GM21723 (cell line): ENCODE measurements at regions not wholly inside any gene's neighbourhood (a gene's known extent, or its start where the extent isn't known, plus 50 kb on each side); places are given as distances from the start of the nearest gene placed in this dataset.

Source experiments
- ATAC-seq: cut with Tn5 transposase; IDR thresholded peaks from one replicate; pipeline ENCODE4 v1.9.1; 2021; ENCODE audit warnings: mild to moderate bottlenecking, moderate library complexity; ENCODE audit not compliant: unreplicated experiment

DNA sequence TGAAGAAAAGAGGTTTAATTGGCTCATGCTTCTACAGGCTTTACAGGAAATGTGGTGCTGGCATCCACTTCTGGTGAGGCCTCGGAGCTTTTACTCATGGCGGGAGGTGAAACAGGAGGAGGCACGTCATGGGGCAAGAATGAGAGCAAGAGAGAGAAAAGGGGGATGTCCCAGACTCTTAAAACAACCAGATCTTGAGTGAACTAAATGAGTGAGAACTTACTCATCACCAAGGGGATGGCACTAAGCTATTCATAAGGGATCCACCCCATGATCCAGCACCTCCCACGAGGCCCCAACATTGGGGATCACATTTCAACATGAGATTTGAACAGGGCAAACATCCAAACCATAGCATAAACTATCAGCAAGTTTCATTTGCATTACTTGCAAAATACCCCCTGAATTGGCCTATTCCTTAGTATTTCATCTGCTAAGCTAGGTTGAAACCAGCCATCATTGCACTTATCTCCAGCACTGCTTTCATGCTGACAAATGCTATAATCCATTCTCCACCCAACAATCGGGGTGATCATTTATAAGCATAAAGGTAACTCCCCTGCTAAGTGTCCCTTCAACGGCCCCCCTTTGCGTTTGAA is 179.0 kb downstream of the NOC3L start:
- no peak for ATAC-seq

- no peak for ATAC-seq
Measured at GRCh38 chr10:94186722-94187121, 176.0 kb downstream of the NOC3L start.

- ATAC-seq, result no peak
Measured at GRCh38 chr10:94192333-94192732, 170.4 kb downstream of the NOC3L start.

GRCh38 chr10:94192974-94193373 is 169.8 kb downstream of the NOC3L start:
- ATAC-seq, result no peak

GRCh38 chr10:94193466-94193924 is 169.2 kb downstream of the NOC3L start:
- ATAC-seq, result no peak

- no peak for ATAC-seq
Measured at GRCh38 chr10:94194256-94194655, 168.5 kb downstream of the NOC3L start.

- ATAC-seq, result no peak
Measured at GRCh38 chr10:94197241-94197640, 165.5 kb downstream of the NOC3L start.

DNA sequence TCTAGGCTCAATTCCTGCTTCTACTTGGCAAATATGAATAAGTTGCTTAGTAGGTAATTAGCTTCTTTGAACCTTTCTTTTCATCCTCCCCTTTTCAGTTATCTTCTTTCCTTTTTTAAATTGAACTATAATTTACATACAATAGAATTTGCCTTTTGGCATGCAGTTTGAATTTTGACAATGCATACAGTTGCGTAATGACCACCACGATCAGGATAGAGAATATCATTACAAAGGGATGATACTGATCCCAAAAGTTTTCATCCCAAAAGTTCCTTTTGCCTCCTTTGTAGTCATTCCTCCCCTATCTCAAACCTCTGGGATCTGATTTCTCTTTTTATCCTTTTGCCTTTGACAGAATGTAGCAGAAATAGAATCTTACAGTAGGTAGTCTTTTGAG is 164.4 kb downstream of the NOC3L start:
- ATAC-seq, result no peak

DNA sequence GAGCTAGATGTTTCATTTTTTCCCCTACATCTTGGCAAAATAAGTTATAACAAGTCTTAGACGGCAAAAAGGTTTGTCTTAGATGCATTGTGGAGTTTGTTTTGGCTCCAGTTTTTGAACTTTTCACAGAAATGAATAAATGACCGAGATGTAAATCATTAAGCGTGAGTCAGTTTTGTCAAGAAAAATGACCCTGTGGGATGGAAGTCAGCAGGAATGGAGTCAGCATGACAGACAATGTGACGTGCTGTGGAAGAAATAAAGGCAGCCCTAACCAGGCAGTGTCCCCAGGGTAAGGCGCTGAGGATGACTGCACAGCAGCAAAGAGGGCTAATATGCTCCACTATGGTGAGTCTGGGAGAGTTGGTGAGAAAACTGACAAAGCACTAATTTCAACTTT is 163.2 kb downstream of the NOC3L start:
- no peak for ATAC-seq

DNA sequence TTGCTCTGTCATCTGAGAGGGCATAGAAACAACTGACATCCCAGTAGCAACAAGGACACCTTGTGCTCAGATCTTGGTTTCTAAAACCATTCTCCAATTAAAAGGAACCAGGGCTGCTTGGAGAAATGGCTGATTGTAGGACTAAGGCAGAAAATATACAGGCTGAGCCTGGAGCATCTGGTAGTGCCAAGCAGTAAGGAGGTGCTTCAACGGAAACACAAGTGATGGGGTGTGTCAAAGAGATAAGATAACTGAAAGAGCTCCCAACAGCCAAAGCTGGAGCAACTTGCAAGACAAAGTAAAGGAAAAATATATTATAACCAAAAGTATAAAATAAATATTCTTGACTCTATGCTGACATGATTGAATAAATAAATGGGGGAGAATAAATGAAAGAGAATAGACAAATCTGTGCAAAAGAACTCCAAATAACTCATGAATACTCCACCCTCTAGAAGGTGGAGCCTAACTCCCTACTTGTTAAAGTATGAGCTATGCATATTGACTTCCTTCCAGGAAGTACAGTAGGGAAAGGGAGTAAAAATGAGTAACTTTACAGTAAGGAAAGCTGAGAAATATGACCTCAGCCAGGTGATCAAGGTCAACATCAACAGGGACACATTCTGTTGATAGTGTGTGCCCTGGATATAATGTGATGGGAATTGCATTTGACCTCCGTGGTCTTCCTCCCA is 162.4 kb downstream of the NOC3L start:
- no peak for ATAC-seq

GRCh38 chr10:94205396-94205831 is 157.3 kb downstream of the NOC3L start:
- ATAC-seq, result no peak

DNA sequence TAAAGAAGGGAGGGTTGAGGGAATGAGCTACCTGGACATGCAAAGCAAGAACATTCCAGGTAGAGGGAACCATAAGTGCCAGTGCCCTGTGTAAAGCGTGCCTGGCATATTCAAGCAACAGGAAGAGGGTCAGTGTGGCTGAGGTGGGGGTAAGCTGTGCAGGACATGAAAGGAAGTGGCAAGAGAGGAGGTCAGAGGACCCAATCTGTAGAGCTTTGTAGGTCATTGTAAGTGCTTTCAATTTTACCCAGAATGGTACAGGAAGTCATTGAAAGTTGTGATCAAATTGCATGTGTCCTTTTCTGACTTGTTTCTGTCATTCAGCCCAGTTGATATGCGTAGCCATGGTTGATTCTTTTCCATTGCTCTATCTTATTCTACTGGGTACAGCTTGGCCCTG is 156.6 kb downstream of the NOC3L start:
- no peak for ATAC-seq

DNA sequence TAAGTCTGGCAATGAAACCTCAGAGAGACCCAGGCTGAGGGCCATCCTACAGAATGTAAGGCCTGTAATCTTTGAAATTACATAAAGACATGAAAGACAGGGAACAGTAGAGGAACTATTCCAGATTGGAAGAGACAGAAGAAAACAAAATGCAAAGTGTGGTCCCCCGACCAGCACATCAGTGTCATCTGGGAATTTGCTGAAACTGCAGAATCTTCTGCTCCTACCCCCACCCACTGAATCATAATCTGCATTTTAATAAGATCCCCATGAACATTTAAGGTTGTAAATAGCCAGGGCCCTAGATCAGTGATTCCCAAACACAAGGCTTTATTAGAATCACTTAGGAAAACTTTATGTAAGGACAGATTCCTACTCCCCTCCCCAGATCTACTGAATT is 154.4 kb downstream of the NOC3L start:
- no peak for ATAC-seq

GRCh38 chr10:94210440-94211168 is 152.1 kb downstream of the NOC3L start:
- ATAC-seq, result no peak

DNA sequence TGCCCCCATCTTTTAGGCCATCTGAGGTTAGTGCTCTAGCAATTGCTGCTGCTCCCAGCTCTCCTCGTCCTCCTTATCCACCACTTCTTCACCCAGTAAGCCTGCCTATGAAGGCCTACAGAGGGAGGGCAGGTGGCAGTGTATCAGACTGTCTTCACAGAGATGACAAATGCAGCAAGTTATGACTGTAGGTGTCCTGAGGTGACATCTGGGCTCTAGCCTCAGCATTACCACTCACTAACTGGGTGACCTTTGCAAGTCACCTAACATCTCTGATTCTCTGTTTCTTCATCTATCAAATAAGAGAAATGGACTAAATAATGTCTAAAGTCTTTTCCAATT is 151.6 kb downstream of the NOC3L start:
- no peak for ATAC-seq

- ATAC-seq, result no peak
Measured at GRCh38 chr10:94213001-94213530, 149.7 kb downstream of the NOC3L start.

GRCh38 chr10:94213980-94214379 is 148.8 kb downstream of the NOC3L start:
- no peak for ATAC-seq

GRCh38 chr10:94214481-94214893 is 148.3 kb downstream of the NOC3L start:
- ATAC-seq, result no peak

GRCh38 chr10:94216201-94216600 is 146.5 kb downstream of the NOC3L start:
- no peak for ATAC-seq

GRCh38 chr10:94217411-94217810 is 145.3 kb downstream of the NOC3L start:
- no peak for ATAC-seq

- ATAC-seq, result no peak
Measured at GRCh38 chr10:94218493-94219183, 144.1 kb downstream of the NOC3L start.
